ENCODE measurements at regions not wholly inside any gene's neighbourhood (a gene's known extent, or its start where the extent isn't known, plus 50 kb on each side); places are given as distances from the start of the nearest gene placed in this dataset.

GRCh38 chr1:29474274-29475244 lies 238.2 kb downstream of the PTPRU start:
- TF ChIP-seq, protein P1, sequence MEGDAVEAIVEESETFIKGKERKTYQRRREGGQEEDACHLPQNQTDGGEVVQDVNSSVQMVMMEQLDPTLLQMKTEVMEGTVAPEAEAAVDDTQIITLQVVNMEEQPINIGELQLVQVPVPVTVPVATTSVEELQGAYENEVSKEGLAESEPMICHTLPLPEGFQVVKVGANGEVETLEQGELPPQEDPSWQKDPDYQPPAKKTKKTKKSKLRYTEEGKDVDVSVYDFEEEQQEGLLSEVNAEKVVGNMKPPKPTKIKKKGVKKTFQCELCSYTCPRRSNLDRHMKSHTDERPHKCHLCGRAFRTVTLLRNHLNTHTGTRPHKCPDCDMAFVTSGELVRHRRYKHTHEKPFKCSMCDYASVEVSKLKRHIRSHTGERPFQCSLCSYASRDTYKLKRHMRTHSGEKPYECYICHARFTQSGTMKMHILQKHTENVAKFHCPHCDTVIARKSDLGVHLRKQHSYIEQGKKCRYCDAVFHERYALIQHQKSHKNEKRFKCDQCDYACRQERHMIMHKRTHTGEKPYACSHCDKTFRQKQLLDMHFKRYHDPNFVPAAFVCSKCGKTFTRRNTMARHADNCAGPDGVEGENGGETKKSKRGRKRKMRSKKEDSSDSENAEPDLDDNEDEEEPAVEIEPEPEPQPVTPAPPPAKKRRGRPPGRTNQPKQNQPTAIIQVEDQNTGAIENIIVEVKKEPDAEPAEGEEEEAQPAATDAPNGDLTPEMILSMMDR (IDR thresholded peaks at IDR 0.05): no peak
- TF ChIP-seq EZH2 (IDR thresholded peaks at IDR 0.05) (no peak), EZH2phosphoT487 (IDR thresholded peaks at IDR 0.05) (no peak)

All from neural progenitor cell (in vitro differentiated cells).